NCI-H2081 (cell line): ENCODE measurements at regions not wholly inside any gene's neighbourhood (a gene's known extent, or its start where the extent isn't known, plus 50 kb on each side); places are given as distances from the start of the nearest gene placed in this dataset.
"Not testable (repeated sequence)": the region's sequence is repeated elsewhere in the genome, so short reads cannot be mapped to it uniquely, and the experiment has no call there.

Experiments
- DNase-seq, 2 experiments: peaks; one replicate each; lab custom pipeline; 2025; lab: John Stamatoyannopoulos, UW

DNA sequence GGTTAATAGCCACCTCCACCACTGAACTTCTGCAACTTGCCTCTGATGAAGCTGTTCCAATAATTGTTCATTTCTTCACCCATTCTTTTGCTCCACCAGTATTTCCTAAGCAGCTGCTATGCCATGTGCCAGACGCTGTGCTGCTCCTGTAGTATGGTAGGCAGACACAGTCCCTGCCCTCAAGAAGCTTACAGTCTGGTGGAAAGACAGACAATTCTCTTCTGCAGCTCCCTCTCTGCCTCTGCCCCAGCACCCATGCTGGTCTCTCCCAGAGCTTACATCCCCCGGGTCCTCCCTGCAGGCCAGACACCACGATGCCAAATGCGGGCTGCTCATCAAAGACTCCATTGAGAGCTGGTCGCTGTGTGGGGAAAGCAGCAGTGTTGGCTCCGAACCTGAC, 111.6 kb upstream of the ESRRB start:
- no peak for DNase-seq

DNA sequence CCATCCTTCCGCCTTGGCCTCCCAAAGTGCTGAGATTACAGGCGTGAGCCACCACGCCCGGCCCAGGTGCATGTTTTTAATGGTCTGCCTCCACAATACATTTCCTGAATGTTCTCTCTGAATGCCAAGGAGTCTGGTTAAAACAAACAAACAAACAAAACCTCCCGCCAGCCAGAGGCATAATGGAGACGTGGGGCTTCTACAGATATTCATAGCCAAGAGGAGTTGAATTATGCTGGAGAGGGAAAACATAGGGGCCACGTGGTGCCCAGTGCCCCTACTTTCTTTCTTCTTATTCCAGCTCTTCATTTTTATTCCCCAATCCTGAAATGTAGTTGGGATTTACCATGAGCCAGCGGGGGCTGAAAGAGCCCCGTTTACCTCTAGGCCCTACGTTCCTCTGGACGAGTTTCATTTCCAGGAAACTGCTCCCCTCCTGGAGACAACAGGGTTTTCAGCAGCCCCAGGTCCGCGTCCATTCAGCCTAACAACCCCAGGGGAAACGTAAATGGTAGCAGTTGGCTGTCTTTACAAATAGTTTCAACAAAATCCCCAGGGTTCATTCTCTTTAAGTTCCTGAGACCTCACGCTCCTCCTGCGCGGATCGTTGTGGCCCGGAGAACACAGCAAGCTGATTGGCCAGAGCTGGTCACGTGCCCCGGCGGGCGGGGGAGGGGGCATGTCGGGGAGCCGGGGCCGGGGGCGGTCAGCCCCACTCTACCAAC, 108.5 kb upstream of the ESRRB start:
- DNase-seq = no peak

- no peak for DNase-seq
These were observed 107.9 kb upstream of the ESRRB start for GRCh38 chr14:76268047-76268431.

- no peak for DNase-seq
These were observed 107.2 kb upstream of the ESRRB start for GRCh38 chr14:76268700-76269099.

DNA sequence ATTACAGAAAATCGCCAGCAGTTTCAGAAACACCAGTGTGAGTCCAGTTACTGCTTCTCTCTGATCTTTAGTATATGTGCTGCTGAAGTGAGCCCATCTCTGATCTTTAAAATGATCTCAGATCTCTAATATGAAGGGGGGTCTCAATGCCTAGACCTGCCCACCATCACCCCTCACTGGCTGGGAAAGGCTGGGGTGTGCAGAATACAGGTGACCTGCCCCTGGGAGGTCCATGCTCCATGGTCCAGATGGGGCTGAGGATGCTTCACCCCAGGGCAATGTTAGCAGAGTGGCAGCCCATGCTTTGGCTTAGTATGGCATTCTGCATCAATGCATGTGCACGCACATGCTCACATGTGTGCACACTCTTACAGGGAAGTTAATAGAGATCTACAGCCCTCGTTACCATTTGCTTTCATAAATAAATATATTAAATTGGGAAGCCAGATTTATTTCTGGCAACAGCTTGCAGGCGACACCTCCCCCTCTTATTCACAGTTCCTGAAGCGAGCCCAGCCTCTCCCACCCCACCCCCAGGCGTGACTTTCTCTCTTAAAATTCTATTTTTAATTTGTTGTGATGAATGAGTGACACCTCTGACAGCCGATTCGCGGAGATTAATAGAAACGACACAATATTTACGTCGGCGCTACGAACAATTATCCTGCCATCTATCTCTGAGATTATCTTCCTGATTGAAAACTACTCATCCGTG, 104.7 kb upstream of the ESRRB start:
- DNase-seq = no peak

DNA sequence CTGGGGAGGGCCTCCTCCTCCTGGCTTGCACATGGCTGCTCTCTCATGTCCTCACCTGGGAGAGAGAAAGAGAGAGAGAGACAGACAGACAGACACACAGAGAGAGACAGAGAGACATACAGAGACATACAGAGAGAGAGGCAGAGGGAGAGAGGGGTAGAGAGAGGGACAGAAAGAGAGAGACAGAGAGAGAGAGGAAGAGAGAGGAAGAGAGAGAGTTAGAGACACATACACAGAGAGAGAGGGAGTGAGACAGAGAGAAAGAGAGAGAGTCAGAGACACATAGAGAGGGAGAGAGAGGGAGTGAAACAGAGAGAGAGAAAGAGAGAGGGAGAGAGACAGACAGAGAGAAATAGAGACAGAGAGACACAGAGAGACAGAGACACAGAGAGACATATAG, 103.6 kb upstream of the ESRRB start:
- no peak for DNase-seq

- no peak for DNase-seq
These were observed 103.2 kb upstream of the ESRRB start for GRCh38 chr14:76272774-76273173.

DNA sequence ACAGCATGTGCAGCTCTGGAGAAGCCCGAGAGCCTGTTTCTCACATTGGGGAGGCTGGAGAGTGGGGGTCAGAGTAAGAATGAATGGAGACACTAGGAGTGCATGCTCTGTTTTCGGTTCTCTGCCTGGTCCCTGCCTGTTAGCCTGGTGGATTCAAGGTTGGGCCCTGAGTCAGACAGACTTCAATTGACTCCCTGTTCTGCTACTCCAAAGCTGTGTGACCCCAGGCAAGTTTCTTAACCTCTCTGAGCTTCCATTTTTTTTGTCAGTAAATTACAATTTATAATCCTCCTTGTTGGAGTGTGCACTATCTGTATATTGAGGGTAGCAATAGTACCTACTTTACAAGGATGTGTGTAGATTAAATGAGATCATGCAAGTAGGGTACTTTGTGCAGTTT, 102.6 kb upstream of the ESRRB start:
- DNase-seq = no peak

DNA sequence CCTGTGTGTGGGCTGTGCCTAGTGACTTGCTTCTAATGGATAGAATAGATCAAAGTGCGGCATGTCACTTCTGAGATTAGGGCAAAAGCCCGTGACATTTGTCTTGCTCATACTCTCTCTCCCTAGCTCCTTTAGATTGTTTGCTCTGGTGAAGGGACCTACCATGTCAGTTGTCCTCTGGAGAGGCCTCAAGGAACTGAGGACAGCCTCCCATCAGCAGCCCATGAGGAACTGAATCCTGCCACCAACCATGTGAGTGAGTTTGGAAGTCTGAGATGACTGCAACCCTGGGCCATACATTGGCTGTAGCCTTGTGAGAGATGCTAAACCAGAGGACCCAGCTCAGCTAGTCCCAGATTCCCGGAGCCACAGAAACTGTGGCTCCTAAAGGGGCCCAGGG, 101.6 kb upstream of the ESRRB start:
- DNase-seq = no peak

DNA sequence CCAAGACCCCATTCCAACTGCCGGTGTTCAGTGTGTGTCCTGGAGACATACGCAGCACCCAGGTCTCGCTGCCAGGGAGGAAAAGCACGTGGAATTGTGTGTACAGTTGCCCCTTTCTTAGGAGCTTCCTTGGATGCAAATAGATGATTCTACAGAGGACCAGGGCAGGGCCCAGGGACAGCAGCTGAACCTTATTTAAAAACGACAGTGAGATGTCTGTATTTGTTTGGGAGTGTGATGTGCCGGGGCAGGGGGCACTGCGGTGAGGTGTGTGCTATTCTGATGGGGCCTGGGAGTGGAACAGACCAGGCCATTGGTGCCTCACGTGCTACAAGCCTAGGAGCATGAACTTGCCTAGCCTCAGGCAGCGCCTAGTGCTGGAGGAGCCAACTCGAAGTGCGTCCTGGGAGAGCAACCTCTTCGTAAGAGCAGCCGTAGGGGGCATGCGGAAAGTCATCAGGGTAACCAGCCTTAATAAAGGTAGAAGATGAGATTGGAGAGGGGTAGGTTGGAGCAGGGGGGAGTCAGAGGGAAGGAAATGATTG, 98.3 kb upstream of the ESRRB start:
- DNase-seq = no peak

- no peak for DNase-seq
These were observed 95.7 kb upstream of the ESRRB start for GRCh38 chr14:76280221-76280620.

DNA sequence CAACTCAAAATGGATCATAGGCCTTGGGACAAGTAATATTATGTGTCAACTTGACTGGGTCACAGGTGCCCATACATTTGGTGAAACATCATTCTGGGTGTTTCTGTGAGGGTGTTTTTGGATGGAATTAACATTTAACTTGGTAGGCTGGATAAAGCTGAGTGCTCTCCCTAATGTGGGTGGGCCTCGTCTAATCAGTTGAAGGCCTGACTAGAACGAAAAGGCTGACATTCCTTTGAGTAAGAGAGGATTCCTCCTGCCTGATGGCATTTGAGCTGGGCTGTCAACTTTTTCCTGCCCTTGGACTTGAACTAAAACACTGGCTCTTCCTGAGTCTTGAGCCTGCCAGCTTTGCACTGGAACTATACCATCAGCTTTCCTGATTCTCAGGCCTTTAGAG, 93.4 kb upstream of the ESRRB start:
- DNase-seq = no peak

DNA sequence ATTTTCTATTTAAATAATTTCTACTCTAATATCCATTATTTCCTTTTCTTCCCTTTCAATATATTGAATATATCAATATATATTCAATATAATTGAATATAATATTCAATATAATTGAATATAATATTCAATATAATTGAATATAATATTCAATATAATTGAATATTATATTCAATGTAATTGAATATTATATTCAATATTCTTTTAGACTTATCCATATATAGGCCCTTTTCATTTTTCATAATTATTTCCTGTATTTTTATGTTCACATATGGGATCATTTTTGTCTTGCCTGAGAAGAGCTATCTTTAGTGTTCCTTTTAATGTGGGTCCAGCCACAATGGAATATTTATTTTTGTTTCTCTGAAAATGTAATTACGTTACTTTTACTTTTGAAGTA, 88.9 kb upstream of the ESRRB start:
- no peak for DNase-seq

GRCh38 chr14:76289276-76289675, 86.7 kb upstream of the ESRRB start:
- DNase-seq = no peak

DNA sequence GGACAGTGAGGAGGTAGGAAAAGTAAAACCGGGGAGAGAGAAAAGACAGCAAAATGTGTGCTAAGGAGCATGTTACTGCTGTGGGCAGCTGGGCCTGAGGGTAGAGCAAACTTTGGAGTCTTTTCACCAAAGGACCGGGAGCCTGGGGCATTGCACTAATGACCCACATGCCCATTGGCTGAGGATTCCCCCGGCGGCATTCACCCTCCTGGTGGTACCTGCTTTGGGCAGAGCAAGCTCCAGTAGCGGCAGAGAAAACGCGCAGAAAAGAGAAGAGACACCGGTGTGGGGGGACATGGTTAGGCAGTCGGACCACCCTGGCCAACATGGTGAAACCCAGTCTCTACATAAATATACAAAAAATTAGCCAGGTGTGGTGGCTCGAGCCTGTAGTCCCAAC, 83.4 kb upstream of the ESRRB start:
- no peak for DNase-seq

DNA sequence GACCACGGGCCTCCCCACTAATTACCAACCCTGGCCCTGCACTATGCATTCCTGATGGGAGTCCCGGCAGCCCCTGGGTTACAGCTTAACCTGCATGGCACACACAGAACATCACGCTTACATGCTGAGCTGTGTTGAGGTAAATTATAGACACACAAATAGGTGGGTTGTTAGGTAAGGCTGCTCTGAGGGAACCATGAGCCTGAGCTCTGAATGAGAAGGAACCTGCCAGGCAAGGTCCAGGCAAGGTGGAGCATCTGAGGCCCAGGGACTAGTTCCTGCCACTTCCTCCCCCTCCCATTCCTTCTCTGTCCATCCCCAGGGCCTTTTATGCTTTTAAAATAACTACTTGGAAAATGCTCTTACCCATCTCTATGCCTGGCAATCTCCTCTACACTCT, 82.7 kb upstream of the ESRRB start:
- DNase-seq = no peak

GRCh38 chr14:76293923-76294322, 82.0 kb upstream of the ESRRB start:
- DNase-seq = no peak

- no peak for DNase-seq
These were observed 81.1 kb upstream of the ESRRB start for GRCh38 chr14:76294876-76295275.

DNA sequence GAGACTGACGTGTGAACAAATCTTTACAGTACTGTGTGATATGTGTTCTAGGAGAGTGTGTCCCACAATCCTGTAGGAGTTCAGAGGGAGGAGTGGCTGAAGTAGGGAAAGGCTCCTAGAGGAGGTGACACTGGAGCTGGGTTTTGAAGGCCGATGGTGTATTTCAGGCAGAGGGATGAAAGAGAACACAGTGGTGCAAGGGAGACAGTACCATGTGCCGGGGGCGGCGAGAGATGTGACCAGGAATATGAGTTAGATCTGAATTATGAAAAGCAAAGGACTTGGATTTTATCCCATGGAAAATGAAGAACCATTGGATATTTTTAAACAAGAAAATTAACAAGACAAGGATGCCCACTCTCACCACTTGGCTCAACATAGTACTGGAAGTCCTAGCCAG, 77.0 kb upstream of the ESRRB start:
- DNase-seq = no peak

- DNase-seq = not testable (repeated sequence)
These were observed 72.7 kb upstream of the ESRRB start for GRCh38 chr14:76303188-76303587.

DNA sequence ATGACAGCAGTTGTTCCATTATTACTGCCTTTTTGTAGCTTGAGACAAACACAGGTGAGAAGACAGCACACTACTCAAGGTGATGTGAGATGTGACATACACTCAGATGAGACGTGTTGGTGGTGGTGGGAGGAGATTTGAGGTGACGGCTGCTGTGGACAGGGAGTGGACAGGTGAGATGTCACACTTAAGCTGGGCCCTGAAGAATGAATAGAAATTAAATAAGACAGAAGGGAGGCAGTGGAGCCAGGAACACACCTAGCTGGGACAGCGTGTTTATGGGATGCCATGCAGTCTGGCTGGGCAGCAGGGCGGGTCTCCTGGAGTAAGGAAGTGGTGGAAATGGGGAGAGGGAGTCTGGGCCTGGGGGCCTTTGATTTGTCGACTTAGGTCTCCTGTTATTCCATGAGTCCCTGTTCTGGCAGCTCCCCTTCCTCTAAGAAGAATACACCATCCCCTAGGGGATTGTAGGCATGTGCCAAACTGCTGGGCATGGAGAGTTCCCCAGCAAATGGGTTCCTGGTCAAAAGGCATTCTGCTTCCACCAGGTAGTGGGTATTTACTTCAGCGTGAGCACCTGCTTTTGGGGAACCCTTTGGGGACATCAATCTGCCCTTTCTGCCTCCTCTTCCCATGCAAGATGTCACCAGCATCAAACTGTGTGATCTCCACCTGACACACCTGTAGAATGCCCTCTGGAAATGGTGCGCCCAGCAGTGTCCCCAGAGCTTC, 71.2 kb upstream of the ESRRB start:
- DNase-seq = no peak

GRCh38 chr14:76305268-76305826, 70.6 kb upstream of the ESRRB start:
- DNase-seq = no peak

DNA sequence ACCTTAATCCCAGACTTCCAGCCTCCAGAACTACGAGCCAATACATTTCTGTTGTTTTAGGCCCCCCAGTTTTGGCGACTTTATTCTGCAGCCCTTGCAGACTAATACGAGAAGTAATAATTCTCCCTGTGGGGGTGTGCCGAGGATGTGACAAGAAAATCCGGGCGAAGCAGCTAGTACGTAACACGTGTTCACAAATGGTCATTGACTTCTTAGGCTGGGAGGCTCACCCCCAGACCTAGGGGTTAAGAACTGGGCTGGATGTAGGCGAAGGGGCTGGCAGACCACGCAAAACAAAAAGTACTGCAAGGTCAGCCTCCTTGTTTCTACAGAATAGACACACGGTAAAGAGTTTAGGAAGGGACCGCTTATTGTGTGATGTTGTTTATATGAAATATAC, 69.8 kb upstream of the ESRRB start:
- no peak for DNase-seq
